ENCODE measurements at regions not wholly inside any gene's neighbourhood (a gene's known extent, or its start where the extent isn't known, plus 50 kb on each side); places are given as distances from the start of the nearest gene placed in this dataset.

DNA sequence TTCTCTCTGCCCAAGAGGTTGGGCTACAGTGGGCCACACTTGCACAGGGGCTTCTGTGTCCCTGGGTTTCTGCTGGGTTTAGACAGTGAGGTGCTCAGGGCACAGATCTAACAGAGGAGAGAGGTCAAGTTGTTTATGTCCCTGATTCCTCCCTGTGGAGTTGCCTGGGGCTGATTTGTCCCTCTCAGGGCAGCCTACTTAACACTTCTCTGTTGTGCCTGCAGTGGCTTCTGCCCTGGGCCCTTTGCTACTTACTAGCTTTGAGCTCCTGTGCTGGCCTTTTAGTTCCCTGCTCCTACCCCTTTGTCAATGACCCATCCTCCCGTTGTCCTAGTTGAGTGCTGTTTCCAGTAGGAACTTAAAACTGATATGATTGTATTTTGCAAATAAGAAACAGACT, 114.0 kb upstream of the RGMA start (continued):
- TF ChIP-seq SRF (IDR thresholded peaks at IDR 0.05; ENCODE audit: low read depth, low read length) (no peak), HDAC6 (IDR thresholded peaks at IDR 0.05; ENCODE audit: low read depth, low read length) (no peak)

Data from H1 (cell line).